PC-3 (cell line): ENCODE measurements at regions not wholly inside any gene's neighbourhood (a gene's known extent, or its start where the extent isn't known, plus 50 kb on each side); places are given as distances from the start of the nearest gene placed in this dataset.

Experiments
- ATAC-seq: fragments of 200-7000 bp; cut with Tn5 transposase; 2 replicates; pipeline ENCODE4 v1.9.1; 2020; ENCODE audit warnings: mild to moderate bottlenecking, moderate library complexity
- BruUV-seq: library from RNA; stranded (reverse); fragments of 400-500 nt; replicated peaks from 2 replicates; lab custom pipeline; 2021; lab: Mats Ljungman, UMichigan
- CTCF ChIA-PET: fragments of 300-600 bp; sonication (Branson Sonifier 250); formaldehyde crosslinking; loops from one replicate; lab custom pipeline; 2022; ENCODE audit warnings: antibody characterized with exemption; lab: Charles Lee
- POLR2A ChIA-PET: fragments of 300-600 bp; sonication (Branson Sonifier 250); formaldehyde crosslinking; loops from one replicate; lab custom pipeline; 2022; ENCODE audit warnings: antibody characterized with exemption; ENCODE audit not compliant: unreplicated experiment; lab: Charles Lee
- DNase-seq: peaks from one replicate; pipeline ENCODE4 v3.0.0-alpha.2; 2015
- H2AFZ ChIP-seq: fragments of 300-600 bp; sonication (generic); 2 replicates; pipeline ENCODE4 v1.6.0; 2016; ENCODE audit warnings: antibody characterized with exemption, low read length
- H3F3A ChIP-seq: fragments of 300-600 bp; sonication (generic); one replicate; pipeline ENCODE4 v1.6.0; 2017; ENCODE audit warnings: antibody characterized with exemption, low read length, control low read depth, mild to moderate bottlenecking; ENCODE audit not compliant: unreplicated experiment
- H3K27ac ChIP-seq: fragments of 300-600 bp; sonication (generic); 2 replicates; pipeline ENCODE4 v1.5.1; 2016; ENCODE audit warnings: mild to moderate bottlenecking, low read length
- H3K27me3 ChIP-seq: fragments of 300-600 bp; sonication (generic); 2 replicates; pipeline ENCODE4 v1.6.1; 2016; ENCODE audit warnings: low read length, mixed read lengths
- H3K36me3 ChIP-seq: fragments of 300-600 bp; sonication (generic); 2 replicates; pipeline ENCODE4 v1.6.1; 2016; ENCODE audit warnings: low read depth, mixed run types, low read length, mixed read lengths
- H3K4me1 ChIP-seq: fragments of 300-600 bp; sonication (generic); 2 replicates; pipeline ENCODE4 v1.5.1; 2016; ENCODE audit warnings: low read length; ENCODE audit not compliant: insufficient read depth
- H3K4me2 ChIP-seq: fragments of 300-600 bp; sonication (generic); 2 replicates; pipeline ENCODE4 v1.6.0; 2016; ENCODE audit warnings: low read length
- H3K4me3 ChIP-seq: fragments of 300-600 bp; sonication (generic); 2 replicates; pipeline ENCODE4 v1.5.1; 2016; ENCODE audit warnings: mild to moderate bottlenecking, low read length, mixed read lengths
- H3K79me2 ChIP-seq: fragments of 300-600 bp; sonication (generic); 2 replicates; pipeline ENCODE4 v1.6.1; 2017; ENCODE audit warnings: low read length, mixed read lengths
- H3K9ac ChIP-seq: fragments of 300-600 bp; sonication (generic); 2 replicates; pipeline ENCODE4 v1.6.0; 2016; ENCODE audit warnings: mild to moderate bottlenecking, low read length
- H3K9me2 ChIP-seq: fragments of 300-600 bp; sonication (generic); replicated peaks from 2 replicates; pipeline ENCODE4 v1.6.1; 2016; ENCODE audit warnings: mixed run types, low read length, mixed read lengths
- H3K9me3 ChIP-seq: fragments of 300-600 bp; sonication (generic); 2 replicates; pipeline ENCODE4 v1.6.1; 2016; ENCODE audit warnings: low read length, mixed read lengths
- H4K20me1 ChIP-seq: fragments of 300-600 bp; sonication (generic); 2 replicates; pipeline ENCODE4 v1.6.1; 2016; ENCODE audit warnings: low read length, mixed read lengths
- CTCF ChIP-seq: fragments of 300-600 bp; sonication (generic); conservative IDR thresholded peaks from 2 replicates; pipeline ENCODE4 v1.5.1; 2017; ENCODE audit warnings: antibody characterized with exemption, low read depth, mild to moderate bottlenecking, low read length
- EZH2 ChIP-seq: fragments of 300-600 bp; sonication (generic); IDR thresholded peaks from one replicate; pipeline ENCODE4 v1.6.1; 2017; ENCODE audit warnings: antibody characterized with exemption, mild to moderate bottlenecking, low read length; ENCODE audit not compliant: unreplicated experiment
- EZH2phosphoT487 ChIP-seq: fragments of 300-600 bp; sonication (generic); IDR thresholded peaks from 2 replicates; pipeline ENCODE4 v1.6.1; 2018; ENCODE audit warnings: mild to moderate bottlenecking, antibody characterized with exemption, low read length, borderline replicate concordance
- intact Hi-C: fragments of 100-400 bp; cut with micrococcal nuclease; formaldehyde crosslinking; loops from 2 replicates; pipeline ENCODE4 v1.9.0; 2023

GRCh38 chr4:100041646-100042045 is 91.6 kb upstream of the H2AZ1 start:
- no peaks in the 10 kb centered on the region for H3K79me2 ChIP-seq
- H2AFZ ChIP-seq, result no peak overlapping the region
- TF ChIP-seq CTCF (no peak), EZH2 (no peak), EZH2phosphoT487 (no peak)
- H3K36me3 ChIP-seq, result no peaks in the 10 kb centered on the region
- no peak overlapping the region for H3K9ac ChIP-seq
- H3K9me2 ChIP-seq, result no peaks in the 10 kb centered on the region
- DNase-seq, result peak; percentile 15
- no TSS peak for BruUV-seq
- ChIA-PET POLR2A (no interaction called here), CTCF (no interaction called here)
- no peaks in the 10 kb centered on the region for H3F3A ChIP-seq
- H3K4me3 ChIP-seq, result no peak overlapping the region
- H3K27me3 ChIP-seq, result no peaks in the 10 kb centered on the region
- intact Hi-C loops, result no loop called here
- no peak overlapping the region for H3K4me2 ChIP-seq
- no peaks in the 10 kb centered on the region for H4K20me1 ChIP-seq
- no peak for ATAC-seq
- H3K4me1 ChIP-seq, result no peaks in the 10 kb centered on the region
- no peak overlapping the region for H3K27ac ChIP-seq
- H3K9me3 ChIP-seq, result no peaks in the 10 kb centered on the region

- no TSS peak for BruUV-seq
- CTCF ChIA-PET, result no interaction called here
- no peak overlapping the region for H3K27ac ChIP-seq
Measured at GRCh38 chr4:100034023-100034664, 84.1 kb upstream of the H2AZ1 start.

More at GRCh38 chr4:100034023-100034664, 84.1 kb upstream of the H2AZ1 start:
- Histone ChIP-seq H3K36me3 (no peaks in the 10 kb centered on the region), H2AFZ (no peak overlapping the region), H3K9me3 (no peaks in the 10 kb centered on the region), H3K9me2 (no peaks in the 10 kb centered on the region), H3K4me1 (no peaks in the 10 kb centered on the region), H3K79me2 (no peaks in the 10 kb centered on the region), H3F3A (no peaks in the 10 kb centered on the region), H3K4me3 (no peak overlapping the region), H3K27me3 (no peaks in the 10 kb centered on the region), H3K9ac (no peak overlapping the region), H3K4me2 (no peak overlapping the region), H4K20me1 (no peaks in the 10 kb centered on the region)
- no peak for TF ChIP-seq CTCF
- no peak for TF ChIP-seq EZH2phosphoT487
- TF ChIP-seq EZH2, result no peak
- intact Hi-C loops, result no loop called here
- POLR2A ChIA-PET, result no interaction called here
- no peak for DNase-seq
- ATAC-seq, result no peak
